ENCODE measurements at regions not wholly inside any gene's neighbourhood (a gene's known extent, or its start where the extent isn't known, plus 50 kb on each side); places are given as distances from the start of the nearest gene placed in this dataset.

DNA sequence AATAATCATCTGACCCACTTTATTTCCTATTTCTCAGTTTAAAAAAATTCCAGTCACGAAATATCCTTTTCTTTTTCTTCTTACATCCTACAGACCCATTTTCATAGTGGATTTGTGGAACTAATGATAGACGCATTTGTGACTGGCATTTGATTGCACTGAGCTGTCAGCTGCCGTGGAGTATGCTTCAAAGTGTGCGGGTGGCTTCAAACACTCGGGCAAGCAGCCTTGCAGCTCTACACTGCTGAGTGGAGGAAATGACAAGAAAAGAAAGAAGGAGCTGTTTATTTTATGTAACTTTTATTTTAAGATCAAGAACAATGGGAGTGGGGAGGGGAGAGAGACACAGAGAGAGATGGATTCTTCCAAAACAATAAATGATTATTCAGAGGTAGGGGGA is 112.8 kb upstream of the NAP1L1 start:
- TF ChIP-seq, protein P1, sequence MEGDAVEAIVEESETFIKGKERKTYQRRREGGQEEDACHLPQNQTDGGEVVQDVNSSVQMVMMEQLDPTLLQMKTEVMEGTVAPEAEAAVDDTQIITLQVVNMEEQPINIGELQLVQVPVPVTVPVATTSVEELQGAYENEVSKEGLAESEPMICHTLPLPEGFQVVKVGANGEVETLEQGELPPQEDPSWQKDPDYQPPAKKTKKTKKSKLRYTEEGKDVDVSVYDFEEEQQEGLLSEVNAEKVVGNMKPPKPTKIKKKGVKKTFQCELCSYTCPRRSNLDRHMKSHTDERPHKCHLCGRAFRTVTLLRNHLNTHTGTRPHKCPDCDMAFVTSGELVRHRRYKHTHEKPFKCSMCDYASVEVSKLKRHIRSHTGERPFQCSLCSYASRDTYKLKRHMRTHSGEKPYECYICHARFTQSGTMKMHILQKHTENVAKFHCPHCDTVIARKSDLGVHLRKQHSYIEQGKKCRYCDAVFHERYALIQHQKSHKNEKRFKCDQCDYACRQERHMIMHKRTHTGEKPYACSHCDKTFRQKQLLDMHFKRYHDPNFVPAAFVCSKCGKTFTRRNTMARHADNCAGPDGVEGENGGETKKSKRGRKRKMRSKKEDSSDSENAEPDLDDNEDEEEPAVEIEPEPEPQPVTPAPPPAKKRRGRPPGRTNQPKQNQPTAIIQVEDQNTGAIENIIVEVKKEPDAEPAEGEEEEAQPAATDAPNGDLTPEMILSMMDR (conservative IDR thresholded peaks at IDR 0.05; ENCODE audit: low read depth, low read length): no peak
- TF ChIP-seq POLR2A (IDR thresholded peaks at IDR 0.05; ENCODE audit: low read depth, low read length) (no peak), MAFK (IDR thresholded peaks at IDR 0.05; ENCODE audit: low read depth, low read length) (no peak), MXI1 (IDR thresholded peaks at IDR 0.05; ENCODE audit: borderline replicate concordance, low read depth, low read length) (no peak), RAD21 (IDR thresholded peaks at IDR 0.05; ENCODE audit: low read length) (no peak), CEBPB (IDR thresholded peaks at IDR 0.05; ENCODE audit: low read depth, low read length) (no peak), SMC3 (IDR thresholded peaks at IDR 0.05; ENCODE audit: low read depth, low read length) (no peak)
- TF ChIP-seq, protein P2, sequence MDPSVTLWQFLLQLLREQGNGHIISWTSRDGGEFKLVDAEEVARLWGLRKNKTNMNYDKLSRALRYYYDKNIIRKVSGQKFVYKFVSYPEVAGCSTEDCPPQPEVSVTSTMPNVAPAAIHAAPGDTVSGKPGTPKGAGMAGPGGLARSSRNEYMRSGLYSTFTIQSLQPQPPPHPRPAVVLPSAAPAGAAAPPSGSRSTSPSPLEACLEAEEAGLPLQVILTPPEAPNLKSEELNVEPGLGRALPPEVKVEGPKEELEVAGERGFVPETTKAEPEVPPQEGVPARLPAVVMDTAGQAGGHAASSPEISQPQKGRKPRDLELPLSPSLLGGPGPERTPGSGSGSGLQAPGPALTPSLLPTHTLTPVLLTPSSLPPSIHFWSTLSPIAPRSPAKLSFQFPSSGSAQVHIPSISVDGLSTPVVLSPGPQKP (IDR thresholded peaks at IDR 0.05; ENCODE audit: borderline replicate concordance, low read depth, low read length): no peak
